NB4 (cell line): ENCODE measurements at regions not wholly inside any gene's neighbourhood (a gene's known extent, or its start where the extent isn't known, plus 50 kb on each side); places are given as distances from the start of the nearest gene placed in this dataset.

Experiments used
- POLR2A ChIP-seq: IDR thresholded peaks from 2 replicates; pipeline ENCODE4 v1.6.1; 2011; ENCODE audit warnings: mild to moderate bottlenecking; ENCODE audit not compliant: insufficient read length; ENCODE audit errors: extremely low read depth
- TF ChIP-seq, protein P1 (sequence below): IDR thresholded peaks from one replicate; pipeline ENCODE4 v1.5.1; 2012; ENCODE audit warnings: low read depth, low read length
- TF ChIP-seq, protein P2 (sequence below): IDR thresholded peaks from 2 replicates; pipeline ENCODE4 v1.6.1; 2011; ENCODE audit warnings: low read depth, low read length

DNA sequence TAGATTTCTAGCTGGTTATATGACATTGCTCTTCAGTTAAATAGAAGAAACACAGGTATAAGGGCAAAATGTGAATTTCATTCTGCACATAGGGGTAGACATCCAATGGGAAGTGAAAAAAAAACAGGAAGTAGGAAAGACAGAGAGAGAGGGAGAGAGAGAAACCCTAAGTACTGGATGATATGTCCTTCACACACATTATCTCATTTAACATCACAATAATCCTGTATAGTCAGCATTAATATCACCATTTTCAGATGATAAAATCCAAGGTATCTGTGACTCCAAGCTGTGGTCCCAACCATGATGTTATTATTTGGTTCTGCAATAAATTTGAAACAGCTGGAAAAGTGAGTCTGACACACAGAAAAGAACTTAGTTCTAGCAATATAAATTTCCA lies 759.9 kb downstream of the SATB2 start:
- TF ChIP-seq, protein P1, sequence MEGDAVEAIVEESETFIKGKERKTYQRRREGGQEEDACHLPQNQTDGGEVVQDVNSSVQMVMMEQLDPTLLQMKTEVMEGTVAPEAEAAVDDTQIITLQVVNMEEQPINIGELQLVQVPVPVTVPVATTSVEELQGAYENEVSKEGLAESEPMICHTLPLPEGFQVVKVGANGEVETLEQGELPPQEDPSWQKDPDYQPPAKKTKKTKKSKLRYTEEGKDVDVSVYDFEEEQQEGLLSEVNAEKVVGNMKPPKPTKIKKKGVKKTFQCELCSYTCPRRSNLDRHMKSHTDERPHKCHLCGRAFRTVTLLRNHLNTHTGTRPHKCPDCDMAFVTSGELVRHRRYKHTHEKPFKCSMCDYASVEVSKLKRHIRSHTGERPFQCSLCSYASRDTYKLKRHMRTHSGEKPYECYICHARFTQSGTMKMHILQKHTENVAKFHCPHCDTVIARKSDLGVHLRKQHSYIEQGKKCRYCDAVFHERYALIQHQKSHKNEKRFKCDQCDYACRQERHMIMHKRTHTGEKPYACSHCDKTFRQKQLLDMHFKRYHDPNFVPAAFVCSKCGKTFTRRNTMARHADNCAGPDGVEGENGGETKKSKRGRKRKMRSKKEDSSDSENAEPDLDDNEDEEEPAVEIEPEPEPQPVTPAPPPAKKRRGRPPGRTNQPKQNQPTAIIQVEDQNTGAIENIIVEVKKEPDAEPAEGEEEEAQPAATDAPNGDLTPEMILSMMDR: no peak
- TF ChIP-seq POLR2A: no peak
- TF ChIP-seq, protein P2, sequence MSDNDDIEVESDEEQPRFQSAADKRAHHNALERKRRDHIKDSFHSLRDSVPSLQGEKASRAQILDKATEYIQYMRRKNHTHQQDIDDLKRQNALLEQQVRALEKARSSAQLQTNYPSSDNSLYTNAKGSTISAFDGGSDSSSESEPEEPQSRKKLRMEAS: no peak
